ENCODE measurements at regions not wholly inside any gene's neighbourhood (a gene's known extent, or its start where the extent isn't known, plus 50 kb on each side); places are given as distances from the start of the nearest gene placed in this dataset.

DNA sequence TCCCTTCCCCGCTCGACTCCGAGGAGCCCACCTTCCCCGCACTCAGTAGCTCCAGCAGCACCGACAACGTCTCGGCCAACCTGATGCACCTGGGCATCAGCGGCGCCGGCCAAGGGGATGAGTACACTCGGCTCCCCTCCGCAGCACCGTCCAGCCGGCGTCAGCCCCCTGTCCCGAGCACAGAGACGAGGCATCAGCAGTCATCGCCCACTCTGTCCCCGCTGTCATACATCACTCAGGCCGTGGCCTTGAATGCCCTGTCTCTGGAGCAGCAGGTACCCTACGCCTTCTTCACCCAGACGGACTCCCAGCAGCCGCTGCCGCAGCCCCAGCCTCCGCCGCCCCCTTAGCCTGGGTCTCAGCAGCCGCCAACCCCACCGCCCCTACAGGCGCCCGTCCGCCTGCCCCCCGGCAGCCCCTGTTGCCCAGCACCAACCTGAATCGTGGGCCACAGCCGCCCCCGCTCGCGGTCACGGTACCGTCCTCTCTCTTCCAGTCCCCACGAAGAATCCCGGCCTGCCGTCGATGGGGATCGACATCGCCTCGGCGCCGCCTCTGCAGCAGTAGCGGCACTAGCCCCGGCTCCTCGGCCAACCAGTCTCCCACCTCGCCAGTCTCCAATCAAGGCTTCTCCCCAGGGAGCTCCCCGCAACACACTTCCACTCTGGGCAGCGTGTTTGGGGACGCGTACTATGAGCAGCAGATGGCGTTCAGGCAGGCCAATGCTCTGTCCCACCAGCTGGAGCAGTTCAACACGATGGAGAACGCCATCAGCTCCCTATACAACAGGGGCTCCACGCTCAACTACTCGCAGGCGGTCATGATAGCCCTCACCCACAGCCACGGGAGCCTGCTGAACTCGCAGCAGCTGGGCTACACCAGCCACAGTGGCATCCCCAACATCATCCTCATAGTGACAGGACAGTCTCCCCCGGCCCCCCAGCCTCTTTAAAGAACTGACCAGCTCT, 1195.9 kb upstream of the CHAC2 start:
- TF ChIP-seq, protein P1, sequence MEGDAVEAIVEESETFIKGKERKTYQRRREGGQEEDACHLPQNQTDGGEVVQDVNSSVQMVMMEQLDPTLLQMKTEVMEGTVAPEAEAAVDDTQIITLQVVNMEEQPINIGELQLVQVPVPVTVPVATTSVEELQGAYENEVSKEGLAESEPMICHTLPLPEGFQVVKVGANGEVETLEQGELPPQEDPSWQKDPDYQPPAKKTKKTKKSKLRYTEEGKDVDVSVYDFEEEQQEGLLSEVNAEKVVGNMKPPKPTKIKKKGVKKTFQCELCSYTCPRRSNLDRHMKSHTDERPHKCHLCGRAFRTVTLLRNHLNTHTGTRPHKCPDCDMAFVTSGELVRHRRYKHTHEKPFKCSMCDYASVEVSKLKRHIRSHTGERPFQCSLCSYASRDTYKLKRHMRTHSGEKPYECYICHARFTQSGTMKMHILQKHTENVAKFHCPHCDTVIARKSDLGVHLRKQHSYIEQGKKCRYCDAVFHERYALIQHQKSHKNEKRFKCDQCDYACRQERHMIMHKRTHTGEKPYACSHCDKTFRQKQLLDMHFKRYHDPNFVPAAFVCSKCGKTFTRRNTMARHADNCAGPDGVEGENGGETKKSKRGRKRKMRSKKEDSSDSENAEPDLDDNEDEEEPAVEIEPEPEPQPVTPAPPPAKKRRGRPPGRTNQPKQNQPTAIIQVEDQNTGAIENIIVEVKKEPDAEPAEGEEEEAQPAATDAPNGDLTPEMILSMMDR (IDR thresholded peaks at IDR 0.05): no peak
- ATAC-seq (ENCODE audit: low FRiP score): no peak

DNA sequence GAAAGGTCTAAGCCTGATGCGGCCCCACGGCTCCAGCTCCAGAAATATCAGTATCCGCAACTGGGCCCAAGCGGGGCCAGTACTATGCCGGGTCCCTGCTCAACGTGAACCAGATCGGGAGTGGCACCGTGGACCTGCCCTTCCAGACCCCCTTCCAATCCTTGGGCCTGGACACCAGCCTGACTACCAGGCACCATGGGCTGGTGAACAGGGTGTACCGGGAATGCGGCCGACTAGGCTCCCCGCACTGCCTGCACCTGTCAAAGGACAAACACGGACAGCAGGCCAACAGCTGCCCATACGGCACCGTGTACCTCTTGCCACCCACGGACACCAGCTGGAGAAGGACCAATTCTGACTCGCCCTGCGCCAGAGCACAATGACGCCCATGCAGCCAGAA, 1196.9 kb upstream of the CHAC2 start:
- DNase-seq (ENCODE audit: low spot score) (no peak), ATAC-seq (ENCODE audit: low FRiP score) (no peak)
- TF ChIP-seq, protein P1 (IDR thresholded peaks at IDR 0.05): no peak

More for the DNA sequence above, 1195.9 kb upstream of the CHAC2 start:
- no peak for DNase-seq (ENCODE audit: low spot score)

DNA sequence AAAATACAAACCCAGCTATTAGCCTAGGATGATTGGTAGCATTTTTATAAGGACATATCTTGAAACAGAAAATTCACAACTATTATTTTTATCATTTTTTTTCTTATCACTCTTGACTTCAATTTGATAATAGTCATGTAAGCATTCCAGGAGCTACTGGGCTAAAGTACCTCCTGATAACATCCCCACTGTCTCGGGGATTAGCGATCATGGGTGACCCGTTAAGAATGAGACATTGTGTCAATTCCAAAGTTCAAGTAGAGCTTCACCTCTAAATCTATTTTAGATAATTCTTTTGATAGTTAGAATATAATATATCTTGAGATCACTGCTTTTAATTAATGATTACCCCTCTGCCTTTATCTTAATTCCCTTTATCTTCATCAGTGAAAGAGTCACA, 1204.5 kb upstream of the CHAC2 start:
- DNase-seq (ENCODE audit: low spot score) (no peak), ATAC-seq (ENCODE audit: low FRiP score) (no peak)
- TF ChIP-seq, protein P1 (IDR thresholded peaks at IDR 0.05): no peak

DNA sequence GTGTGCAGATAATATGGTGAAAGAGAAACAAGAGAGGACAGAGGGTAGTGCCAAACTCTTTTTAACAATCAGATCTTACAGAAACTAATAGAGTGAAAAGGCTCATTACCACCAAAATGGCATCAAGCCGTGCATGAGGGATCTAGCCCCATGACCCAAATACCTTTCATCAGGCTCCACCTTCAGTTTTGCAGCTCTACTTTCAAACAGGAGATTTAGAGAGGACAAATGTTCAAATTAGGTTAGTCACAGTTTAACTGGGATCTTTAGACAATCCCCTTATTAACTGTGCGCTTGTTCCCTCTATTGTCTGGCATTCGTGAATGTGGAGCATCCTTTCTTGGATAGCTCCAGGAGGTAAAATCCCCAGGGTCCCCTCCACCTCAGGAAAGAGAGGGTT, 1209.3 kb upstream of the CHAC2 start:
- DNase-seq (ENCODE audit: low spot score) (no peak), ATAC-seq (ENCODE audit: low FRiP score) (no peak)
- TF ChIP-seq, protein P1 (IDR thresholded peaks at IDR 0.05): no peak

DNA sequence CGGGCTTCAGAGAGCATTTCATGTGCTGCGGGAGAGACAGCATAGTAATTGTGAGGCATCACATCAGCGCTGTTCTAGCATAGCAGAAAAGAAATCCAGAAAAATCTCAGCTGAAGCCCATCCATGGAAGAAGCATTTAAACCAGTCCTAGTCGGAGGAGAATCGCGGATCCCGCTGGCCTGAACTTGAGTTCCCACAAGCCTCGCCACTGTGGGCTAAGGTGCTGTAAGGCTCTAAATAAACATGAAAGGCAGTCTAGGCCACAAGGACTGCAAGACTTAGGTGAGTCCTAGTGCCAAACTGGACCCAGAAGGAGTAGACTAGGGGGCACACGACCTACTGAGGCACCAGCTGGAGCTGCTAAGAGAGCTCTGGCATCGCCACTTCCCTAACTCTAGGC, 1225.3 kb upstream of the CHAC2 start:
- DNase-seq (ENCODE audit: low spot score): no peak
- TF ChIP-seq, protein P1 (IDR thresholded peaks at IDR 0.05): no peak
- no peak for ATAC-seq (ENCODE audit: low FRiP score)

DNA sequence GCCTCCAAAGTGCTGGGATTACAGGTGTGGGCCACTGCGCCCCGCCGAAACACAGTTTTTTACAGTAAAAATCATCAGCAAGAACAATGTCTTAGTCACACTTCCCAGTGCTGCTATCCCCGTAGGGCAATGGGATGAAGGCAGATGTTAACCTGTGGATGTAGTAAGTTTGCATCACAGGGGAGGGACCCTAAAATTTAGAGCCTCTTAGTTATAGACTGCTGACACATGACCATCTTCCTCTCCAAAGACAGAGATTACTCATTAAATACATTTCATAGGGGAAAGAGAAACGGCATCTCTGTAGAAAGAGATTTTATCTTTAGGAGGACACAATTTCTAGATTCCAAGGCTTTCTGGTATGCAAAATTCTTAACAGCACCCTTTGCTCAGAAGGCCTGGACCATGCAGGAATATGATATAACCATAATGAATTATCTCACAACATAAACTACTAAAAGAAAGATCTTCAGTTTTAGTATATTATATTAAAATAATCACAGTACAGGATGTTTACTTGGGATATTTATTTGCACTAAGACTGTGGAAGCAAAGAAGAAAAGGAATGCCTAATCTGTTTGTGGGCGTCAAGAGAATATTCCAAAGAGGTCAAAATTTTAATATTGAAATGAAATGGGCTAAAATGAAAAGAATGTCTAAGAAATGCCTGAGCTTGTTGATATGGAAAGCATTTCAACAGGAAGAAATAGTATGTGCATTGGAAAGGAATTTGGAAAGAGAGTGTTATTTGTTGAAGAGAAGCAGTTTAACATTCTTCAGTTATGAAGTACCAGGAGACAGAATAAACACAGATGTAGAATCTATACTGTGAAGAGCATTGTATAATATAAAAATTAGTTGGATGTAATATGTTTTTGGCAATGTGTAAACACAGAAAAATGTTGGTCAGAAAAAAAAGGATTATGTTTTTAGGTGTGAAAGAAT, 1228.3 kb upstream of the CHAC2 start:
- TF ChIP-seq, protein P1 (IDR thresholded peaks at IDR 0.05): no peak
- DNase-seq (ENCODE audit: low spot score) (no peak), ATAC-seq (ENCODE audit: low FRiP score) (no peak)

Data from omental fat pad (tissue), 3 donors.